HepG2 (cell line): ENCODE measurements at regions not wholly inside any gene's neighbourhood (a gene's known extent, or its start where the extent isn't known, plus 50 kb on each side); places are given as distances from the start of the nearest gene placed in this dataset.

ENCODE experiments used
- ZFP37 ChIP-seq: sonication (generic); formaldehyde crosslinking; IDR thresholded peaks from 2 replicates; pipeline ENCODE4 v1.4.0; 2020; ENCODE audit warnings: missing genetic modification reagents, borderline replicate concordance
- TF ChIP-seq, protein P1 (sequence below): sonication (generic); formaldehyde crosslinking; IDR thresholded peaks from 2 replicates; pipeline ENCODE4 v1.4.0; 2020; ENCODE audit warnings: mild to moderate bottlenecking, missing genetic modification reagents, borderline replicate concordance
- TF ChIP-seq, protein P2 (sequence below): sonication (generic); formaldehyde crosslinking; IDR thresholded peaks from 2 replicates; pipeline ENCODE4 v1.5.0; 2020; ENCODE audit warnings: mild to moderate bottlenecking, low read depth, missing genetic modification reagents, borderline replicate concordance

DNA sequence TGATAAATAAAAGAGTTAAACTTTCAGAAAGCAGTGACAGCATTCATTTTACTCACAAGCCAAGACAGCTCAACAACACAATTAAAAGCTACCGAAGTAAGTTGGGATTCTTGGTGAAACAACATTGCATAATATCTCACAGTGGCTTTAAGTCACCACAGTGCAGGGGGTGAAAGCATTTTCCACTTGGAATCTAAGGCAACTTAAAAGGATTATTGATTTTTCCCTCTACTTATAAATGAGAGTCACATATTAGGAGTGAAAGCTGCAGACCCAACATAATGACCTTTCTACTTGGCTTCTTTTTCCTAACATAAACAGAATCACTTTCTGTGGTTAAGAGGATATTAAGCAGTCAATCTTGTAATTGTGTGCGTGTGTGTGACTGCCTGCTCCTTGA is 536.6 kb upstream of the CXADR start:
- TF ChIP-seq, protein P1, sequence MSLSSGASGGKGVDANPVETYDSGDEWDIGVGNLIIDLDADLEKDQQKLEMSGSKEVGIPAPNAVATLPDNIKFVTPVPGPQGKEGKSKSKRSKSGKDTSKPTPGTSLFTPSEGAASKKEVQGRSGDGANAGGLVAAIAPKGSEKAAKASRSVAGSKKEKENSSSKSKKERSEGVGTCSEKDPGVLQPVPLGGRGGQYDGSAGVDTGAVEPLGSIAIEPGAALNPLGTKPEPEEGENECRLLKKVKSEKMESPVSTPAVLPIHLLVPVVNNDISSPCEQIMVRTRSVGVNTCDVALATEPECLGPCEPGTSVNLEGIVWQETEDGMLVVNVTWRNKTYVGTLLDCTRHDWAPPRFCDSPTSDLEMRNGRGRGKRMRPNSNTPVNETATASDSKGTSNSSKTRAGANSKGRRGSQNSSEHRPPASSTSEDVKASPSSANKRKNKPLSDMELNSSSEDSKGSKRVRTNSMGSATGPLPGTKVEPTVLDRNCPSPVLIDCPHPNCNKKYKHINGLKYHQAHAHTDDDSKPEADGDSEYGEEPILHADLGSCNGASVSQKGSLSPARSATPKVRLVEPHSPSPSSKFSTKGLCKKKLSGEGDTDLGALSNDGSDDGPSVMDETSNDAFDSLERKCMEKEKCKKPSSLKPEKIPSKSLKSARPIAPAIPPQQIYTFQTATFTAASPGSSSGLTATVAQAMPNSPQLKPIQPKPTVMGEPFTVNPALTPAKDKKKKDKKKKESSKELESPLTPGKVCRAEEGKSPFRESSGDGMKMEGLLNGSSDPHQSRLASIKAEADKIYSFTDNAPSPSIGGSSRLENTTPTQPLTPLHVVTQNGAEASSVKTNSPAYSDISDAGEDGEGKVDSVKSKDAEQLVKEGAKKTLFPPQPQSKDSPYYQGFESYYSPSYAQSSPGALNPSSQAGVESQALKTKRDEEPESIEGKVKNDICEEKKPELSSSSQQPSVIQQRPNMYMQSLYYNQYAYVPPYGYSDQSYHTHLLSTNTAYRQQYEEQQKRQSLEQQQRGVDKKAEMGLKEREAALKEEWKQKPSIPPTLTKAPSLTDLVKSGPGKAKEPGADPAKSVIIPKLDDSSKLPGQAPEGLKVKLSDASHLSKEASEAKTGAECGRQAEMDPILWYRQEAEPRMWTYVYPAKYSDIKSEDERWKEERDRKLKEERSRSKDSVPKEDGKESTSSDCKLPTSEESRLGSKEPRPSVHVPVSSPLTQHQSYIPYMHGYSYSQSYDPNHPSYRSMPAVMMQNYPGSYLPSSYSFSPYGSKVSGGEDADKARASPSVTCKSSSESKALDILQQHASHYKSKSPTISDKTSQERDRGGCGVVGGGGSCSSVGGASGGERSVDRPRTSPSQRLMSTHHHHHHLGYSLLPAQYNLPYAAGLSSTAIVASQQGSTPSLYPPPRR (CRISPR knock-in tag), result no peak
- TF ChIP-seq, protein P2, sequence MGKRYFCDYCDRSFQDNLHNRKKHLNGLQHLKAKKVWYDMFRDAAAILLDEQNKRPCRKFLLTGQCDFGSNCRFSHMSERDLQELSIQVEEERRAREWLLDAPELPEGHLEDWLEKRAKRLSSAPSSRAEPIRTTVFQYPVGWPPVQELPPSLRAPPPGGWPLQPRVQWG (CRISPR knock-in tag), result no peak
- no peak for TF ChIP-seq ZFP37 (CRISPR knock-in tag)
